CD14-positive monocyte (primary cell): ENCODE measurements at regions not wholly inside any gene's neighbourhood (a gene's known extent, or its start where the extent isn't known, plus 50 kb on each side); places are given as distances from the start of the nearest gene placed in this dataset.

Experiments
- DNase-seq, 3 donors: peaks; one replicate each; pipeline ENCODE4 v3.0.0-alpha.2; 2011 to 2022
- H2AFZ ChIP-seq: 2 replicates; pipeline ENCODE4 v1.6.0; 2012; ENCODE audit warnings: mild to moderate bottlenecking, low read depth, low read length, inconsistent platforms; ENCODE audit not compliant: insufficient read depth, poor library complexity, severe bottlenecking
- H3K27ac ChIP-seq, 2 donors: 1 replicate in 1 of 2; 2 replicates in 1 of 2; pipeline ENCODE4 v1.5.1; 2012 to 2013; ENCODE audit warnings: low read length in 2 of 2, control low read depth in 1 of 2, inconsistent platforms in 1 of 2, low read depth in 1 of 2, mild to moderate bottlenecking in 1 of 2
- H3K27me3 ChIP-seq, 2 donors: one replicate each; pipeline versions ENCODE4 v1.6.0 to v1.6.1; 2011 to 2013; ENCODE audit warnings: low read length in 2 of 2; ENCODE audit not compliant: control insufficient read depth in 2 of 2, insufficient read depth in 2 of 2
- H3K36me3 ChIP-seq, 2 donors: replicated peaks in 1 of 2; 1 replicate in 1 of 2; 2 replicates in 1 of 2; pipeline versions ENCODE4 v1.5.1 to v1.6.1; 2012 to 2013; ENCODE audit warnings: low read length in 2 of 2, control low read depth in 1 of 2, inconsistent platforms in 1 of 2, mild to moderate bottlenecking in 1 of 2; ENCODE audit not compliant: insufficient read depth in 2 of 2, control insufficient read depth in 1 of 2
- H3K4me1 ChIP-seq, 2 donors: 1 replicate in 1 of 2; 2 replicates in 1 of 2; pipeline versions ENCODE4 v1.5.1 to v1.6.1; 2012 to 2013; ENCODE audit warnings: low read length in 2 of 2, control low read depth in 1 of 2, inconsistent platforms in 1 of 2, mild to moderate bottlenecking in 1 of 2, moderate library complexity in 1 of 2; ENCODE audit not compliant: insufficient read depth in 2 of 2, control insufficient read depth in 1 of 2
- H3K4me2 ChIP-seq: replicated peaks from 2 replicates; pipeline ENCODE3; 2012; ENCODE audit warnings: low read length, moderate library complexity, mild to moderate bottlenecking; ENCODE audit not compliant: poor library complexity, severe bottlenecking; ENCODE audit errors: extremely low read depth
- H3K4me3 ChIP-seq, 3 experiments: fragments of 200-600 bp in 1 of 3; sonication (generic) in 1 of 3; replicated peaks in 1 of 3; 1 replicate in 2 of 3; 2 replicates in 1 of 3; pipeline ENCODE4 v1.5.1; 2011 to 2013; ENCODE audit warnings: low read length in 3 of 3, mild to moderate bottlenecking in 3 of 3, control low read depth in 2 of 3, low read depth in 2 of 3, inconsistent platforms in 1 of 3, moderate library complexity in 1 of 3
- H3K79me2 ChIP-seq: 2 replicates; pipeline ENCODE4 v1.6.0; 2012; ENCODE audit warnings: mild to moderate bottlenecking, control low read depth, inconsistent platforms, low read length, moderate library complexity; ENCODE audit not compliant: insufficient read depth
- H3K9ac ChIP-seq: 2 replicates; pipeline ENCODE4 v1.6.0; 2017; ENCODE audit warnings: low read length, mild to moderate bottlenecking; ENCODE audit not compliant: insufficient read depth, poor library complexity, severe bottlenecking
- H3K9me3 ChIP-seq, 2 donors: replicated peaks in 1 of 2; 1 replicate in 1 of 2; 2 replicates in 1 of 2; pipeline versions ENCODE4 v1.5.1 to v1.6.1; 2012 to 2013; ENCODE audit warnings: low read length in 2 of 2, control low read depth in 1 of 2; ENCODE audit not compliant: control insufficient read depth in 1 of 2, insufficient read depth in 1 of 2
- H4K20me1 ChIP-seq: 2 replicates; pipeline ENCODE4 v1.6.0; 2012; ENCODE audit warnings: mild to moderate bottlenecking, low read length, control low read depth, moderate library complexity; ENCODE audit not compliant: insufficient read depth
- H3K27ac Mint-ChIP-seq, 7 donors: one replicate each; pipeline ENCODE4 v1.8.0; 2020; ENCODE audit warnings: mild to moderate bottlenecking in 7 of 7, mixed read lengths in 7 of 7, moderate library complexity in 6 of 7, inconsistent platforms in 2 of 7
- H3K27me3 Mint-ChIP-seq, 3 donors: one replicate each; pipeline ENCODE4 v1.8.0; 2021 to 2022; ENCODE audit warnings: low read depth in 3 of 3, mild to moderate bottlenecking in 3 of 3, mixed read lengths in 3 of 3, moderate library complexity in 3 of 3, inconsistent platforms in 1 of 3
- H3K36me3 Mint-ChIP-seq, 2 donors: one replicate each; pipeline ENCODE4 v1.8.0; 2020; ENCODE audit warnings: mixed read lengths in 2 of 2, inconsistent platforms in 1 of 2, mild to moderate bottlenecking in 1 of 2
- H3K4me1 Mint-ChIP-seq: one replicate; pipeline ENCODE4 v1.8.0; 2020; ENCODE audit warnings: mild to moderate bottlenecking, mixed read lengths
- H3K4me3 Mint-ChIP-seq, 2 donors: one replicate each; pipeline ENCODE4 v1.8.0; 2020; ENCODE audit warnings: mild to moderate bottlenecking in 2 of 2, mixed read lengths in 2 of 2, moderate library complexity in 1 of 2
- H3K9me3 Mint-ChIP-seq, 7 donors: one replicate each; pipeline ENCODE4 v1.8.0; 2020 to 2022; ENCODE audit warnings: mixed read lengths in 7 of 7, mild to moderate bottlenecking in 6 of 7, moderate library complexity in 6 of 7, inconsistent platforms in 2 of 7
- WGBS: methylation state at CpG from one replicate; pipeline ENCODE4 v1.1.5; 2013; ENCODE audit warnings: missing lambda C conversion rate; ENCODE audit not compliant: insufficient coverage; 5-methylcytosine and 5-hydroxymethylcytosine counted together
- intact Hi-C, 2 donors: fragments of 100-400 bp; cut with micrococcal nuclease; formaldehyde crosslinking; loops; one replicate each; pipeline versions ENCODE4 v1.15.0 to v1.15.1; 2023
- TF ChIP-seq, protein P1 (sequence below): fragments of 200-600 bp; IDR thresholded peaks from one replicate; pipeline ENCODE4 v1.8.0; 2022; ENCODE audit warnings: antibody characterized with exemption, mild to moderate bottlenecking

DNA sequence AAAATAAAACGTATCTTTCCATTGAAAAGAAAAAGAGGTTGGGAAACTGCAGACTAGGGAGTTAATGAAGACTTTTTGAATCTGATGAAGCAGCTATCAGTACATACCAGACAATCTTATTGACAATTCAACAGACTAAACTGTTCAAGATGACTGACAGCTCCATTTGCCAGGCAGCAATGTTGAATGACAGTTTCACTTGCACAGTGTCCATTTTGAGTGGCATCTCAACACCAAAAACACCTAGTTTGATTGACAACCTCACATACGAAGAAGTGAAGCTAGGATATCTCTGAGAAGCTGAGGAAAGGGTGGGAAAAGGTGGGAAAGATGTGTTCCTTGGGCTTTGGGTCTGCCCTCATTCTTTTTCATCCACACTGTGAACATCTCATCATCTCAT lies 315.0 kb upstream of the SYT4 start:
- DNase-seq = no peak
- Mint-ChIP-seq H3K27me3 (peaks cover 1 to 3% (median 2%) of the 10 kb centered on the region in 3 donors), H3K4me3 (no peak overlapping the region), H3K36me3 (no peaks in the 10 kb centered on the region), H3K9me3 (no peaks in the 10 kb centered on the region), H3K4me1 (no peaks in the 10 kb centered on the region), H3K27ac (no peak overlapping the region)
- Histone ChIP-seq H4K20me1 (no peaks in the 10 kb centered on the region), H3K79me2 (no peaks in the 10 kb centered on the region), H3K9me3 (no peaks in the 10 kb centered on the region), H3K36me3 (no peaks in the 10 kb centered on the region), H3K4me2 (no peak overlapping the region), H2AFZ (no peak overlapping the region), H3K4me1 (no peaks in the 10 kb centered on the region), H3K9ac (no peak overlapping the region), H3K27me3 (no peaks in the 10 kb centered on the region), H3K4me3 (no peak overlapping the region), H3K27ac (no peak overlapping the region)
- intact Hi-C loops = no loop called here
- TF ChIP-seq, protein P1, sequence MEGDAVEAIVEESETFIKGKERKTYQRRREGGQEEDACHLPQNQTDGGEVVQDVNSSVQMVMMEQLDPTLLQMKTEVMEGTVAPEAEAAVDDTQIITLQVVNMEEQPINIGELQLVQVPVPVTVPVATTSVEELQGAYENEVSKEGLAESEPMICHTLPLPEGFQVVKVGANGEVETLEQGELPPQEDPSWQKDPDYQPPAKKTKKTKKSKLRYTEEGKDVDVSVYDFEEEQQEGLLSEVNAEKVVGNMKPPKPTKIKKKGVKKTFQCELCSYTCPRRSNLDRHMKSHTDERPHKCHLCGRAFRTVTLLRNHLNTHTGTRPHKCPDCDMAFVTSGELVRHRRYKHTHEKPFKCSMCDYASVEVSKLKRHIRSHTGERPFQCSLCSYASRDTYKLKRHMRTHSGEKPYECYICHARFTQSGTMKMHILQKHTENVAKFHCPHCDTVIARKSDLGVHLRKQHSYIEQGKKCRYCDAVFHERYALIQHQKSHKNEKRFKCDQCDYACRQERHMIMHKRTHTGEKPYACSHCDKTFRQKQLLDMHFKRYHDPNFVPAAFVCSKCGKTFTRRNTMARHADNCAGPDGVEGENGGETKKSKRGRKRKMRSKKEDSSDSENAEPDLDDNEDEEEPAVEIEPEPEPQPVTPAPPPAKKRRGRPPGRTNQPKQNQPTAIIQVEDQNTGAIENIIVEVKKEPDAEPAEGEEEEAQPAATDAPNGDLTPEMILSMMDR = no peak
- no CpG with 5 or more reads among the region's 2 CpGs for WGBS

DNA sequence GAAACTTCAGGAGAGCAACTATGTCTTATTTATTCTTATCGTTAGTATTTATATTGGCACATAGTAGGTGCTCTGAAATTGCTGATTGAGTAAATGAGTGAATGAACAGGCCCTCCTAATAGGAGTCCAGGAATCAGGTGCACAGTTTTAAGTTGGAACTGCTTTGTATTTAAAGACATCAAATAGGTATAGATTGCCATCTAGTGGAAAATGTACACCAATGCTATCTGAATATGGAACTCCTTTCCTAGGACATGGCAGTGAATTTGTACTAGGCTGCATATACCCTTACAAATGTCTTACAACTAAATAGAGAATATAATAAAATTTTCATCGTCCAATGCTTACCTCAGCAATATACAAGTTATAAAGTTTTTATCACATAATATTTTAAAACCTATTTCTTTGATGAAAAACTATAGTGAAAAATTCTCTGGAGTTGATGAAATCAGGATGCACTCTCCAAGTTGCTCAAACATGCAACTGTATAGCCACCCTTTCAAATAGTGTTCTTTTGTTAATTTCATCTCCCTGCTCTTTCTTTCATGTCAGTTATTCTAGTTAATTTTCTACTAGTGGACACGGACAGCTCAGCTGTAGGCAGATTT lies 318.9 kb upstream of the SYT4 start:
- intact Hi-C loops = no loop called here
- Histone ChIP-seq H3K4me1 (no peaks in the 10 kb centered on the region), H3K27me3 (no peaks in the 10 kb centered on the region), H3K9ac (no peak overlapping the region), H3K4me2 (no peak overlapping the region), H3K79me2 (no peaks in the 10 kb centered on the region), H2AFZ (no peak overlapping the region), H3K4me3 (no peak overlapping the region), H4K20me1 (no peaks in the 10 kb centered on the region), H3K27ac (no peak overlapping the region), H3K9me3 (no peaks in the 10 kb centered on the region), H3K36me3 (no peaks in the 10 kb centered on the region)
- no peak overlapping the region for H3K4me3 Mint-ChIP-seq
- H3K4me1 Mint-ChIP-seq = no peaks in the 10 kb centered on the region
- no peaks in the 10 kb centered on the region for H3K36me3 Mint-ChIP-seq
- 100% methylated on average over 1 of the region's 3 CpGs for WGBS
- TF ChIP-seq, protein P1 = peak; percentile 39
- no peaks in the 10 kb centered on the region for H3K9me3 Mint-ChIP-seq
- DNase-seq = no peak
- H3K27ac Mint-ChIP-seq = no peak overlapping the region
- H3K27me3 Mint-ChIP-seq = peaks cover 1 to 2% (median 2%) of the 10 kb centered on the region in 3 donors
